Right lobe of liver (tissue), 6 donors: ENCODE measurements at regions not wholly inside any gene's neighbourhood (a gene's known extent, or its start where the extent isn't known, plus 50 kb on each side); places are given as distances from the start of the nearest gene placed in this dataset.

Experiments
- ATAC-seq, 4 donors: fragments of 200-7000 bp; cut with Tn5 transposase; one replicate each; pipeline ENCODE4 v1.9.1; 2020; ENCODE audit warnings: mild to moderate bottlenecking in 4 of 4, moderate library complexity in 4 of 4
- DNase-seq, 3 donors: peaks; one replicate each; pipeline ENCODE4 v3.0.0-alpha.2; 2020
- H3K27ac ChIP-seq, 3 donors: fragments of 200-600 bp; one replicate each; pipeline ENCODE4 v1.8.0; 2022
- H3K27me3 ChIP-seq, 2 donors: fragments of 200-600 bp; one replicate each; pipeline ENCODE4 v1.8.0; 2022
- H3K36me3 ChIP-seq, 4 donors: fragments of 200-600 bp; sonication (generic) in 1 of 4; one replicate each; pipeline versions ENCODE4 v1.5.1 to v1.8.0; 2017 to 2022; ENCODE audit warnings: control low read depth in 1 of 4
- H3K4me1 ChIP-seq, 4 donors: fragments of 200-600 bp; sonication (generic) in 1 of 4; one replicate each; pipeline versions ENCODE4 v1.5.1 to v1.8.0; 2017 to 2022; ENCODE audit warnings: control low read depth in 1 of 4
- H3K4me3 ChIP-seq, 3 donors: fragments of 200-600 bp; one replicate each; pipeline ENCODE4 v1.8.0; 2022
- H3K9me3 ChIP-seq, 4 donors: fragments of 200-600 bp; sonication (generic) in 1 of 4; one replicate each; pipeline versions ENCODE4 v1.5.1 to v1.8.0; 2017 to 2022; ENCODE audit warnings: control low read depth in 1 of 4
- POLR2A ChIP-seq: fragments of 450-650 bp; IDR thresholded peaks from one replicate; pipeline ENCODE4 v1.6.1; 2017; ENCODE audit warnings: antibody characterized with exemption, mild to moderate bottlenecking
- WGBS: methylation state at CpG from one replicate; pipeline ENCODE4 v1.1.6; 2018; ENCODE audit warnings: low coverage, low lambda C conversion rate; ENCODE audit not compliant: insufficient coverage; ENCODE audit errors: missing lambda C conversion rate; 5-methylcytosine and 5-hydroxymethylcytosine counted together
- intact Hi-C, 2 donors: fragments of 100-400 bp; cut with DNase I; formaldehyde crosslinking; loops; one replicate each; pipeline versions ENCODE4 v1.11.2 to v1.14.1; 2022
- TF ChIP-seq, protein P1 (sequence below), 4 donors: fragments of 200-600 bp in 3 of 4; fragments of 450-650 bp in 1 of 4; IDR thresholded peaks; one replicate each; pipeline versions ENCODE4 v1.5.1 to v1.8.0; 2016 to 2022; ENCODE audit warnings: antibody characterized with exemption in 4 of 4, mild to moderate bottlenecking in 2 of 4
- donor health status: DM: no; HTN: yes; CAD: no.
- donor health status: DM: no; HTN: no; CAD: no.
- donor health status: DM: no; HTN: no; CAD: no.
- donor health status: DM: no; HTN: yes; CAD: no.
- donor health status: DM: no; HTN: yes; CAD: no.

DNA sequence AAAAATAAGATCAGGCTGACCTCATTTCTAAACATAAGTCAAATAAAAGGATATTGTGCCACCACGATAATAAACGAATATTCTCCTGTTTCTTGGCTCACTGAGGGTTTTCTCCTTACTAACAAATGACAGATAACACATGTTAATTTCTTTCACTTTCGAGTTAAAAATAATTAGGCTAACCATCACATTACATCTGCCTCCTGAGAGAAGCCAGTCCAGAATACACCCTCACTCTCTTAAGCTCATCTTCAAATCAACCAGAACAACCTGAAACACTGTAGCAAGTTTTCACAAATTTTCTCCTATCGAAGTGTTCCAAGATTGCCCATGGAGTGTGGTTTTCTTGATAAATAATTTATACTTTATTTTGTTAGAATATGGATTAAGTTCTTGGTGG is 1285.6 kb upstream of the EYS start:
- H3K4me3 ChIP-seq = no peak overlapping the region
- no peak overlapping the region for H3K27ac ChIP-seq
- H3K36me3 ChIP-seq = no peaks in the 10 kb centered on the region
- H3K9me3 ChIP-seq = peaks cover 0 to 4% (median 0%) of the 10 kb centered on the region in 4 donors
- no peak for DNase-seq
- H3K4me1 ChIP-seq = no peaks in the 10 kb centered on the region
- TF ChIP-seq POLR2A = no peak
- TF ChIP-seq, protein P1, sequence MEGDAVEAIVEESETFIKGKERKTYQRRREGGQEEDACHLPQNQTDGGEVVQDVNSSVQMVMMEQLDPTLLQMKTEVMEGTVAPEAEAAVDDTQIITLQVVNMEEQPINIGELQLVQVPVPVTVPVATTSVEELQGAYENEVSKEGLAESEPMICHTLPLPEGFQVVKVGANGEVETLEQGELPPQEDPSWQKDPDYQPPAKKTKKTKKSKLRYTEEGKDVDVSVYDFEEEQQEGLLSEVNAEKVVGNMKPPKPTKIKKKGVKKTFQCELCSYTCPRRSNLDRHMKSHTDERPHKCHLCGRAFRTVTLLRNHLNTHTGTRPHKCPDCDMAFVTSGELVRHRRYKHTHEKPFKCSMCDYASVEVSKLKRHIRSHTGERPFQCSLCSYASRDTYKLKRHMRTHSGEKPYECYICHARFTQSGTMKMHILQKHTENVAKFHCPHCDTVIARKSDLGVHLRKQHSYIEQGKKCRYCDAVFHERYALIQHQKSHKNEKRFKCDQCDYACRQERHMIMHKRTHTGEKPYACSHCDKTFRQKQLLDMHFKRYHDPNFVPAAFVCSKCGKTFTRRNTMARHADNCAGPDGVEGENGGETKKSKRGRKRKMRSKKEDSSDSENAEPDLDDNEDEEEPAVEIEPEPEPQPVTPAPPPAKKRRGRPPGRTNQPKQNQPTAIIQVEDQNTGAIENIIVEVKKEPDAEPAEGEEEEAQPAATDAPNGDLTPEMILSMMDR (IDR thresholded peaks at IDR 0.05) = no peak
- 41% methylated on average over 4 of the region's 4 CpGs for WGBS
- H3K27me3 ChIP-seq = no peaks in the 10 kb centered on the region
- ATAC-seq = no peak
- intact Hi-C loops = no loop called here

- ATAC-seq = no peak
- TF ChIP-seq, protein P1 (IDR thresholded peaks at IDR 0.05) = no peak
- TF ChIP-seq POLR2A = no peak
Measured at GRCh38 chr6:66986940-66987339, 1279.9 kb upstream of the EYS start.

GRCh38 chr6:66985816-66986215 is 1278.8 kb upstream of the EYS start:
- ATAC-seq (no peak), DNase-seq (no peak)
- TF ChIP-seq, protein P1 (IDR thresholded peaks at IDR 0.05) = no peak
- TF ChIP-seq POLR2A = no peak
- Histone ChIP-seq H3K27ac (no peak overlapping the region), H3K4me1 (no peaks in the 10 kb centered on the region), H3K27me3 (no peaks in the 10 kb centered on the region), H3K4me3 (no peak overlapping the region), H3K36me3 (no peaks in the 10 kb centered on the region), H3K9me3 (no peaks in the 10 kb centered on the region)
- intact Hi-C loops = no loop called here
- WGBS = 11% methylated on average over 1 of the region's 1 CpG

More at GRCh38 chr6:66986940-66987339, 1279.9 kb upstream of the EYS start:
- intact Hi-C loops = no loop called here
- no peak overlapping the region for H3K4me3 ChIP-seq
- no peak for DNase-seq
- H3K36me3 ChIP-seq = no peaks in the 10 kb centered on the region
- no peaks in the 10 kb centered on the region for H3K4me1 ChIP-seq
- H3K27ac ChIP-seq = no peak overlapping the region
- no peaks in the 10 kb centered on the region for H3K27me3 ChIP-seq
- H3K9me3 ChIP-seq = no peaks in the 10 kb centered on the region

- H3K4me3 ChIP-seq = no peak overlapping the region
- no peak overlapping the region for H3K27ac ChIP-seq
- no peaks in the 10 kb centered on the region for H3K36me3 ChIP-seq
- 87% methylated on average over 1 of the region's 1 CpG for WGBS
- ATAC-seq (no peak), DNase-seq (no peak)
- intact Hi-C loops = no loop called here
- H3K4me1 ChIP-seq = no peaks in the 10 kb centered on the region
- no peaks in the 10 kb centered on the region for H3K27me3 ChIP-seq
- TF ChIP-seq POLR2A = no peak
- TF ChIP-seq, protein P1 (IDR thresholded peaks at IDR 0.05) = no peak
- no peaks in the 10 kb centered on the region for H3K9me3 ChIP-seq
Measured at GRCh38 chr6:66970373-66970772, 1263.3 kb upstream of the EYS start.

GRCh38 chr6:66965227-66965626 is 1258.2 kb upstream of the EYS start:
- DNase-seq (no peak), ATAC-seq (no peak)
- H3K9me3 ChIP-seq = no peaks in the 10 kb centered on the region
- WGBS = 48% methylated on average over 2 of the region's 2 CpGs
- no peak for TF ChIP-seq POLR2A
- H3K4me3 ChIP-seq = no peak overlapping the region
- H3K27ac ChIP-seq = no peak overlapping the region
- no peaks in the 10 kb centered on the region for H3K36me3 ChIP-seq
- H3K27me3 ChIP-seq = no peaks in the 10 kb centered on the region
- no peaks in the 10 kb centered on the region for H3K4me1 ChIP-seq
- intact Hi-C loops = no loop called here
